Retinal pigment epithelial cell (primary cell): ENCODE measurements at regions not wholly inside any gene's neighbourhood (a gene's known extent, or its start where the extent isn't known, plus 50 kb on each side); places are given as distances from the start of the nearest gene placed in this dataset.
"Not testable (repeated sequence)": the region's sequence is repeated elsewhere in the genome, so short reads cannot be mapped to it uniquely, and the experiment has no call there.

Source experiments
- DNase-seq: peaks from one replicate; pipeline ENCODE4 v3.0.0-alpha.2; 2010; ENCODE audit warnings: low read depth
- H3K4me3 ChIP-seq: 2 replicates; pipeline ENCODE4 v1.5.1; 2011; ENCODE audit warnings: mild to moderate bottlenecking, low read length, control low read depth, moderate library complexity
- CTCF ChIP-seq: conservative IDR thresholded peaks from 2 replicates; pipeline ENCODE4 v1.5.1; 2011; ENCODE audit warnings: low read depth, low read length, control low read depth, inconsistent platforms

- DNase-seq, result no peak
- TF ChIP-seq CTCF, result no peak
Measured at GRCh38 chr14:65972891-65973290, 513.3 kb upstream of the CCDC196 start.

GRCh38 chr14:65975865-65976264, 510.3 kb upstream of the CCDC196 start:
- no peak for DNase-seq
- no peak overlapping the region for H3K4me3 ChIP-seq
- TF ChIP-seq CTCF, result no peak

More at GRCh38 chr14:65972891-65973290, 513.3 kb upstream of the CCDC196 start:
- H3K4me3 ChIP-seq, result no peak overlapping the region

- no peak overlapping the region for H3K4me3 ChIP-seq
- no peak for DNase-seq
- no peak for TF ChIP-seq CTCF
Measured at GRCh38 chr14:65976761-65977404, 509.3 kb upstream of the CCDC196 start.

GRCh38 chr14:65981192-65981843, 504.9 kb upstream of the CCDC196 start:
- no peak for DNase-seq
- H3K4me3 ChIP-seq, result no peak overlapping the region
- TF ChIP-seq CTCF, result no peak

- TF ChIP-seq CTCF, result no peak
- H3K4me3 ChIP-seq, result no peak overlapping the region
- no peak for DNase-seq
Measured at GRCh38 chr14:65986041-65986440, 500.1 kb upstream of the CCDC196 start.

- DNase-seq, result no peak
- no peak for TF ChIP-seq CTCF
- no peak overlapping the region for H3K4me3 ChIP-seq
Measured at GRCh38 chr14:65989981-65990380, 496.2 kb upstream of the CCDC196 start.

GRCh38 chr14:65991104-65991503, 495.1 kb upstream of the CCDC196 start:
- TF ChIP-seq CTCF, result no peak
- DNase-seq, result no peak

GRCh38 chr14:65991935-65992334, 494.2 kb upstream of the CCDC196 start:
- DNase-seq, H3K4me3 ChIP-seq: not testable (repeated sequence)

More at GRCh38 chr14:65991104-65991503, 495.1 kb upstream of the CCDC196 start:
- no peak overlapping the region for H3K4me3 ChIP-seq
